Ovary (tissue), 3 donors: ENCODE measurements at regions not wholly inside any gene's neighbourhood (a gene's known extent, or its start where the extent isn't known, plus 50 kb on each side); places are given as distances from the start of the nearest gene placed in this dataset.
"Not testable (repeated sequence)": the region's sequence is repeated elsewhere in the genome, so short reads cannot be mapped to it uniquely, and the experiment has no call there.

Experiments used
- CTCF ChIP-seq, 3 donors: fragments of 450-650 bp in 2 of 3; fragments of 200-600 bp in 1 of 3; IDR thresholded peaks; one replicate each; pipeline versions ENCODE4 v1.5.1 to v1.8.0; 2016 to 2022; ENCODE audit warnings: antibody characterized with exemption in 3 of 3, mild to moderate bottlenecking in 1 of 3
- EP300 ChIP-seq: sonication (generic); formaldehyde crosslinking; IDR thresholded peaks from one replicate; pipeline ENCODE4 v1.6.1; 2017; ENCODE audit warnings: antibody characterized with exemption
- POLR2A ChIP-seq: fragments of 450-650 bp; IDR thresholded peaks from one replicate; pipeline ENCODE4 v1.6.1; 2017; ENCODE audit warnings: antibody characterized with exemption, mild to moderate bottlenecking, moderate library complexity
- donor health status: DM: no; HTN: no; CAD: no.

GRCh38 chr20:47921829-47922228 lies 136.5 kb upstream of the SULF2 start:
- TF ChIP-seq POLR2A; CTCF (IDR thresholded peaks at IDR 0.05); EP300: not testable (repeated sequence)
